Neural progenitor cell (in vitro differentiated cells): ENCODE measurements at regions not wholly inside any gene's neighbourhood (a gene's known extent, or its start where the extent isn't known, plus 50 kb on each side); places are given as distances from the start of the nearest gene placed in this dataset.

Experiments used
- DNase-seq: peaks from one replicate; pipeline ENCODE4 v3.0.0-alpha.2; 2016; ENCODE audit warnings: low spot score
- H2AFZ ChIP-seq: fragments of 200-600 bp; sonication (generic); replicated peaks from 2 replicates; pipeline ENCODE4 v1.6.1; 2016; ENCODE audit warnings: antibody characterized with exemption
- H3F3A ChIP-seq: fragments of 200-600 bp; sonication (generic); 2 replicates; pipeline ENCODE4 v1.6.1; 2016; ENCODE audit warnings: antibody characterized with exemption, low read depth
- H3K27ac ChIP-seq: fragments of 200-600 bp; sonication (generic); 2 replicates; pipeline ENCODE4 v1.5.1; 2016; ENCODE audit warnings: mild to moderate bottlenecking
- H3K27me3 ChIP-seq: fragments of 200-600 bp; sonication (generic); 2 replicates; pipeline ENCODE4 v1.6.1; 2016; ENCODE audit warnings: mild to moderate bottlenecking, moderate library complexity
- H3K36me3 ChIP-seq: fragments of 200-600 bp; sonication (generic); 2 replicates; pipeline ENCODE4 v1.5.1; 2016
- H3K4me1 ChIP-seq: fragments of 200-600 bp; sonication (generic); 2 replicates; pipeline ENCODE4 v1.6.1; 2016; ENCODE audit warnings: mixed run types
- H3K4me2 ChIP-seq: fragments of 200-600 bp; sonication (generic); 2 replicates; pipeline ENCODE4 v1.6.1; 2016
- H3K4me3 ChIP-seq: fragments of 200-600 bp; sonication (generic); 2 replicates; pipeline ENCODE4 v1.5.1; 2016
- H3K79me2 ChIP-seq: fragments of 200-600 bp; sonication (generic); 2 replicates; pipeline ENCODE4 v1.6.1; 2016; ENCODE audit warnings: low read depth
- H3K9ac ChIP-seq: fragments of 200-600 bp; sonication (generic); 2 replicates; pipeline ENCODE4 v1.6.1; 2016
- H3K9me3 ChIP-seq: fragments of 200-600 bp; sonication (generic); 2 replicates; pipeline ENCODE4 v1.5.1; 2016; ENCODE audit warnings: low read depth
- H4K20me1 ChIP-seq: fragments of 200-600 bp; sonication (generic); 2 replicates; pipeline ENCODE4 v1.6.1; 2016; ENCODE audit warnings: low read depth
- H3K27ac Mint-ChIP-seq: 3 replicates; pipeline ENCODE4 v1.8.0; 2021; ENCODE audit warnings: mixed read lengths
- H3K27me3 Mint-ChIP-seq: 2 replicates; pipeline ENCODE4 v1.8.0; 2022; ENCODE audit warnings: low read depth, mild to moderate bottlenecking, inconsistent platforms, moderate library complexity, mixed read lengths; ENCODE audit not compliant: insufficient read depth
- H3K36me3 Mint-ChIP-seq: 3 replicates; pipeline ENCODE4 v1.8.0; 2021; ENCODE audit warnings: mixed read lengths
- H3K4me1 Mint-ChIP-seq: 3 replicates; pipeline ENCODE4 v1.8.0; 2021; ENCODE audit warnings: mixed read lengths
- H3K4me3 Mint-ChIP-seq: 3 replicates; pipeline ENCODE4 v1.8.0; 2021; ENCODE audit warnings: mild to moderate bottlenecking, moderate library complexity, mixed read lengths
- H3K9me3 Mint-ChIP-seq: 3 replicates; pipeline ENCODE4 v1.8.0; 2020; ENCODE audit warnings: mixed read lengths
- CTCF ChIP-seq: fragments of 200-600 bp; sonication (generic); IDR thresholded peaks from 2 replicates; pipeline ENCODE4 v1.5.1; 2017; ENCODE audit warnings: antibody characterized with exemption, mild to moderate bottlenecking
- EZH2 ChIP-seq: fragments of 200-600 bp; sonication (generic); IDR thresholded peaks from 2 replicates; pipeline ENCODE4 v1.6.1; 2017; ENCODE audit warnings: antibody characterized with exemption, mild to moderate bottlenecking, moderate library complexity
- EZH2phosphoT487 ChIP-seq: fragments of 200-600 bp; sonication (generic); IDR thresholded peaks from 2 replicates; pipeline ENCODE4 v1.6.1; 2017; ENCODE audit warnings: antibody characterized with exemption

- Histone ChIP-seq H4K20me1 (no peaks in the 10 kb centered on the region), H3K27me3 (no peaks in the 10 kb centered on the region), H3K4me1 (peaks cover 6% of the 10 kb centered on the region), H3F3A (no peaks in the 10 kb centered on the region), H3K4me3 (no peak overlapping the region), H3K9me3 (no peaks in the 10 kb centered on the region), H3K27ac (no peak overlapping the region), H2AFZ (no peak overlapping the region), H3K79me2 (no peaks in the 10 kb centered on the region), H3K4me2 (no peak overlapping the region), H3K36me3 (no peaks in the 10 kb centered on the region), H3K9ac (no peak overlapping the region)
- DNase-seq: no peak
- no peaks in the 10 kb centered on the region for H3K36me3 Mint-ChIP-seq
- H3K4me3 Mint-ChIP-seq: no peak overlapping the region
- no peaks in the 10 kb centered on the region for H3K27me3 Mint-ChIP-seq
- no peak overlapping the region for H3K27ac Mint-ChIP-seq
- H3K4me1 Mint-ChIP-seq: peaks cover 9% of the 10 kb centered on the region
- peaks cover 3% of the 10 kb centered on the region for H3K9me3 Mint-ChIP-seq
- TF ChIP-seq EZH2phosphoT487: no peak
- TF ChIP-seq EZH2: no peak
- TF ChIP-seq CTCF: no peak
Observed at GRCh38 chr14:82755923-82756322, 1222.3 kb upstream of the SEL1L start.

- no peaks in the 10 kb centered on the region for H3K36me3 Mint-ChIP-seq
Observed at GRCh38 chr14:82757776-82758175, 1224.1 kb upstream of the SEL1L start.

DNA sequence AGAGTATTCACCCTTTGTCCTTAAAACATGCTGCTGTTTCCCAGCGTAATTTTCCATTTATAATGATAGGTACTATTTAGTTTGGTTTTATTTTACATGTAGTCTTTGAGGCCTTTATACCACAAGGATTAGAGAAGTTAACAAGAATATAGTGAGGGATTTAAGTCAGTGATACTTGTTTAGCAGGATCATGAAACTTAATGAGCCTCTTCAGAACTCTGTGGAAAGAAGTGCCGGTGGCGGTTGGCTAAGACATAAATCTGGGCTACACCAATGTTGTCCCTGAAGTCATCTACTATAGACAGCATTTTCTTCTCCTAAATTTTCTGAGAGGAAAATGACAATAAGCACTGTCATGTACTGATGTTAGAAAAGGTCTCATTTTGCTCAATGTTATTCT lies 1226.0 kb upstream of the SEL1L start:
- Histone ChIP-seq H3K9ac (no peak overlapping the region), H3K79me2 (no peaks in the 10 kb centered on the region), H4K20me1 (no peaks in the 10 kb centered on the region), H3K36me3 (no peaks in the 10 kb centered on the region), H3K4me2 (no peak overlapping the region), H3K9me3 (no peaks in the 10 kb centered on the region), H3K4me1 (peaks cover 16% of the 10 kb centered on the region), H3F3A (no peaks in the 10 kb centered on the region), H3K27me3 (no peaks in the 10 kb centered on the region), H3K4me3 (no peak overlapping the region), H2AFZ (no peak overlapping the region), H3K27ac (no peak overlapping the region)
- H3K27ac Mint-ChIP-seq: no peak overlapping the region
- peaks cover 25% of the 10 kb centered on the region for H3K4me1 Mint-ChIP-seq
- H3K36me3 Mint-ChIP-seq: no peaks in the 10 kb centered on the region
- H3K27me3 Mint-ChIP-seq: no peaks in the 10 kb centered on the region
- no peak overlapping the region for H3K4me3 Mint-ChIP-seq
- no peaks in the 10 kb centered on the region for H3K9me3 Mint-ChIP-seq
- TF ChIP-seq CTCF (no peak), EZH2 (no peak), EZH2phosphoT487 (no peak)
- DNase-seq: no peak

More at GRCh38 chr14:82757776-82758175, 1224.1 kb upstream of the SEL1L start:
- Histone ChIP-seq H3K27ac (no peak overlapping the region), H3K9me3 (no peaks in the 10 kb centered on the region), H2AFZ (no peak overlapping the region), H3K27me3 (no peaks in the 10 kb centered on the region), H3K4me1 (peaks cover 6% of the 10 kb centered on the region), H3K36me3 (no peaks in the 10 kb centered on the region), H3K4me2 (no peak overlapping the region), H3K9ac (no peak overlapping the region), H3K4me3 (no peak overlapping the region), H3K79me2 (no peaks in the 10 kb centered on the region), H3F3A (no peaks in the 10 kb centered on the region), H4K20me1 (no peaks in the 10 kb centered on the region)
- no peak for TF ChIP-seq EZH2phosphoT487
- no peak for TF ChIP-seq CTCF
- no peak for TF ChIP-seq EZH2
- Mint-ChIP-seq H3K4me3 (no peak overlapping the region), H3K9me3 (peaks cover 3% of the 10 kb centered on the region), H3K4me1 (peaks cover 12% of the 10 kb centered on the region), H3K27ac (no peak overlapping the region), H3K27me3 (no peaks in the 10 kb centered on the region)
- no peak for DNase-seq

GRCh38 chr14:82766123-82766522 lies 1232.5 kb upstream of the SEL1L start:
- no peak overlapping the region for H3K4me2 ChIP-seq
- no peaks in the 10 kb centered on the region for H3K36me3 ChIP-seq
- no peak overlapping the region for H3K27ac Mint-ChIP-seq
- no peak overlapping the region for H3K4me3 Mint-ChIP-seq
- no peak overlapping the region for H2AFZ ChIP-seq
- TF ChIP-seq CTCF: no peak
- no peak for TF ChIP-seq EZH2phosphoT487
- no peak for TF ChIP-seq EZH2
- no peaks in the 10 kb centered on the region for H3K9me3 ChIP-seq
- no peak overlapping the region for H3K4me3 ChIP-seq
- peaks cover 10% of the 10 kb centered on the region for H3K4me1 ChIP-seq
- no peaks in the 10 kb centered on the region for H3F3A ChIP-seq
- no peak overlapping the region for H3K9ac ChIP-seq
- H3K27me3 Mint-ChIP-seq: no peaks in the 10 kb centered on the region
- peaks cover 19% of the 10 kb centered on the region for H3K4me1 Mint-ChIP-seq
- H4K20me1 ChIP-seq: no peaks in the 10 kb centered on the region
- no peaks in the 10 kb centered on the region for H3K27me3 ChIP-seq
- no peaks in the 10 kb centered on the region for H3K36me3 Mint-ChIP-seq
- no peak for DNase-seq
- no peaks in the 10 kb centered on the region for H3K79me2 ChIP-seq
- H3K9me3 Mint-ChIP-seq: no peaks in the 10 kb centered on the region
- no peak overlapping the region for H3K27ac ChIP-seq
